HCT116 (cell line): ENCODE measurements at regions not wholly inside any gene's neighbourhood (a gene's known extent, or its start where the extent isn't known, plus 50 kb on each side); places are given as distances from the start of the nearest gene placed in this dataset.

ENCODE experiments used
- ATAC-seq: fragments of 200-7000 bp; cut with Tn5 transposase; 2 replicates; pipeline ENCODE4 v1.9.1; 2020; ENCODE audit warnings: mild to moderate bottlenecking, moderate library complexity
- BruUV-seq: library from RNA; stranded (reverse); fragments of 400-500 nt; replicated peaks from 2 replicates; lab custom pipeline; 2021; lab: Mats Ljungman, UMichigan
- CTCF ChIA-PET: fragments of 300-600 bp; sonication (Branson Sonifier 250); formaldehyde crosslinking; loops from one replicate; lab custom pipeline; 2021; ENCODE audit warnings: antibody characterized with exemption; lab: Charles Lee
- POLR2A ChIA-PET: fragments of 300-600, 350-600 bp; sonication (Branson Sonifier 250); formaldehyde crosslinking; loops from one replicate; lab custom pipeline; 2021; ENCODE audit warnings: antibody characterized with exemption; lab: Charles Lee
- RAD21 ChIA-PET, 2 experiments: fragments of 300-600 bp; sonication (Branson Sonifier 250); formaldehyde crosslinking; loops; one replicate each; lab custom pipeline; 2023; ENCODE audit warnings: low total read pairs in 2 of 2; ENCODE audit not compliant: uncharacterized antibody in 2 of 2, unreplicated experiment in 2 of 2, low non-redundant PET in 1 of 2; lab: Charles Lee
- DNase-seq: peaks from one replicate; pipeline ENCODE4 v3.0.0-alpha.2; 2010; ENCODE audit warnings: low read depth, low spot score
- H2AFZ ChIP-seq: fragments of 200-600 bp; shearing (Covaris generic), sonication (generic); 2 replicates; pipeline ENCODE4 v1.6.1; 2017; ENCODE audit warnings: low read depth, mixed run types, mixed read lengths, antibody characterized with exemption, low read length; ENCODE audit not compliant: poor library complexity, severe bottlenecking
- H3K27ac ChIP-seq: 2 replicates; pipeline ENCODE4 v1.5.1; 2012; ENCODE audit warnings: low read depth, low read length
- H3K27me3 ChIP-seq: fragments of 200-600 bp; sonication (generic); 2 replicates; pipeline ENCODE4 v1.6.1; 2016; ENCODE audit warnings: mixed run types, low read length, mixed read lengths; ENCODE audit not compliant: insufficient read depth
- H3K36me3 ChIP-seq, 2 experiments: fragments of 200-500 bp in 1 of 2; fragments of 200-600 bp in 1 of 2; sonication (Bioruptor generic) in 1 of 2; sonication (generic) in 1 of 2; 2 replicates each; pipeline versions ENCODE4 v1.5.1 to v1.6.1; 2014 to 2016; ENCODE audit warnings: low read length in 2 of 2, inconsistent platforms in 1 of 2, mixed read lengths in 1 of 2, mixed run types in 1 of 2; ENCODE audit not compliant: insufficient read depth in 2 of 2, control insufficient read depth in 1 of 2
- H3K4me1 ChIP-seq, 2 experiments: fragments of 200-600 bp in 1 of 2; sonication (generic) in 1 of 2; 2 replicates each; pipeline versions ENCODE4 v1.5.1 to v1.6.1; 2012 to 2017; ENCODE audit warnings: low read length in 2 of 2, inconsistent platforms in 1 of 2, mild to moderate bottlenecking in 1 of 2, mixed read lengths in 1 of 2, mixed run types in 1 of 2, moderate library complexity in 1 of 2; ENCODE audit not compliant: insufficient read depth in 2 of 2, control insufficient read depth in 1 of 2
- H3K4me2 ChIP-seq: fragments of 200-600 bp; sonication (generic); 2 replicates; pipeline ENCODE4 v1.6.1; 2017; ENCODE audit warnings: mixed run types, low read length, mixed read lengths
- H3K4me3 ChIP-seq, 2 experiments: fragments of 200-600 bp in 1 of 2; sonication (generic) in 1 of 2; replicated peaks in 1 of 2; 2 replicates each; pipeline ENCODE4 v1.5.1; 2011 to 2016; ENCODE audit warnings: low read length in 2 of 2, control low read depth in 1 of 2, low read depth in 1 of 2, mild to moderate bottlenecking in 1 of 2, mixed read lengths in 1 of 2, mixed run types in 1 of 2
- H3K79me2 ChIP-seq: fragments of 200-600 bp; sonication (generic); 2 replicates; pipeline ENCODE4 v1.6.1; 2017; ENCODE audit warnings: mild to moderate bottlenecking, mixed run types, low read length, moderate library complexity, mixed read lengths; ENCODE audit not compliant: insufficient read depth
- H3K9ac ChIP-seq: fragments of 200-600 bp; sonication (generic); 2 replicates; pipeline ENCODE4 v1.6.1; 2016; ENCODE audit warnings: low read length, mixed read lengths
- H3K9me2 ChIP-seq: fragments of 200-600 bp; sonication (generic), shearing (Covaris generic); 2 replicates; pipeline ENCODE4 v1.6.1; 2017; ENCODE audit warnings: mixed run types, mild to moderate bottlenecking, moderate library complexity; ENCODE audit not compliant: insufficient read depth
- H3K9me3 ChIP-seq, 2 experiments: fragments of 200-500 bp in 1 of 2; fragments of 200-600 bp in 1 of 2; sonication (Bioruptor generic) in 1 of 2; sonication (generic) in 1 of 2; 2 replicates each; pipeline ENCODE4 v1.6.1; 2014 to 2017; ENCODE audit warnings: low read length in 2 of 2, mixed read lengths in 2 of 2, inconsistent platforms in 1 of 2, low read depth in 1 of 2, mild to moderate bottlenecking in 1 of 2, mixed run types in 1 of 2, moderate library complexity in 1 of 2; ENCODE audit not compliant: control insufficient read depth in 1 of 2, insufficient read depth in 1 of 2
- H4K20me1 ChIP-seq: fragments of 200-600 bp; sonication (generic), shearing (Covaris generic); 2 replicates; pipeline ENCODE4 v1.6.1; 2017; ENCODE audit warnings: mixed run types, mild to moderate bottlenecking, moderate library complexity; ENCODE audit not compliant: insufficient read depth
- ATF3 ChIP-seq: IDR thresholded peaks from 2 replicates; pipeline ENCODE4 v1.6.1; 2012
- CBX3 ChIP-seq: IDR thresholded peaks from 2 replicates; pipeline ENCODE4 v1.6.1; 2012; ENCODE audit warnings: low read depth
- CEBPB ChIP-seq: IDR thresholded peaks from 2 replicates; pipeline ENCODE4 v1.6.1; 2012; ENCODE audit warnings: low read depth
- CTCF ChIP-seq, 3 experiments: fragments of 200-600 bp in 1 of 3; sonication (generic) in 1 of 3; IDR thresholded peaks in 2 of 3; conservative IDR thresholded peaks in 1 of 3; 2 replicates each; pipeline ENCODE4 v1.5.1; 2012 to 2017; ENCODE audit warnings: low read depth in 2 of 3, low read length in 2 of 3, antibody characterized with exemption in 1 of 3, borderline replicate concordance in 1 of 3, control low read depth in 1 of 3, mild to moderate bottlenecking in 1 of 3, mixed read lengths in 1 of 3, mixed run types in 1 of 3, moderate library complexity in 1 of 3; ENCODE audit not compliant: insufficient read depth in 1 of 3
- ELF1 ChIP-seq: IDR thresholded peaks from 2 replicates; pipeline ENCODE4 v1.6.1; 2012; ENCODE audit warnings: low read depth, borderline replicate concordance
- EZH2phosphoT487 ChIP-seq: fragments of 200-600 bp; IDR thresholded peaks from 2 replicates; pipeline ENCODE4 v1.6.1; 2018; ENCODE audit warnings: antibody characterized with exemption, borderline replicate concordance
- FOSL1 ChIP-seq: IDR thresholded peaks from 2 replicates; pipeline ENCODE4 v1.6.1; 2012; ENCODE audit warnings: low read depth
- JUND ChIP-seq: IDR thresholded peaks from 2 replicates; pipeline ENCODE4 v1.6.1; 2012
- MAX ChIP-seq: IDR thresholded peaks from 2 replicates; pipeline ENCODE4 v1.6.1; 2012
- POLR2AphosphoS5 ChIP-seq: IDR thresholded peaks from 2 replicates; pipeline ENCODE4 v1.6.1; 2011; ENCODE audit warnings: mild to moderate bottlenecking, low read depth, low read length, moderate library complexity
- RAD21 ChIP-seq: IDR thresholded peaks from 2 replicates; pipeline ENCODE4 v1.6.1; 2012; ENCODE audit warnings: low read depth, mild to moderate bottlenecking
- REST ChIP-seq: IDR thresholded peaks from 2 replicates; pipeline ENCODE4 v1.6.1; 2012; ENCODE audit warnings: low read depth
- SIN3A ChIP-seq: IDR thresholded peaks from 2 replicates; pipeline ENCODE4 v1.6.1; 2012; ENCODE audit warnings: low read depth
- SRF ChIP-seq: IDR thresholded peaks from 2 replicates; pipeline ENCODE4 v1.6.1; 2012; ENCODE audit warnings: low read depth
- YY1 ChIP-seq: IDR thresholded peaks from 2 replicates; pipeline ENCODE4 v1.6.1; 2011; ENCODE audit warnings: low read length, low read depth, moderate library complexity, mild to moderate bottlenecking; ENCODE audit not compliant: insufficient replicate concordance; ENCODE audit errors: extremely low read depth
- ZBTB33 ChIP-seq: IDR thresholded peaks from 2 replicates; pipeline ENCODE4 v1.6.1; 2011; ENCODE audit warnings: mild to moderate bottlenecking, low read length, moderate library complexity; ENCODE audit not compliant: insufficient replicate concordance; ENCODE audit errors: extremely low read depth
- ZFX ChIP-seq: fragments of 450-650 bp; IDR thresholded peaks from 2 replicates; pipeline ENCODE4 v1.6.1; 2017
- intact Hi-C: fragments of 100-400 bp; cut with micrococcal nuclease; formaldehyde crosslinking; loops from 2 replicates; pipeline ENCODE4 v1.10.0; 2022

- Histone ChIP-seq H4K20me1 (no peaks in the 10 kb centered on the region), H3K4me3 (no peak overlapping the region), H3K9me2 (no peaks in the 10 kb centered on the region), H3K9me3 (no peaks in the 10 kb centered on the region), H3K36me3 (no peaks in the 10 kb centered on the region), H3K27ac (no peak overlapping the region), H3K79me2 (no peaks in the 10 kb centered on the region), H3K9ac (no peak overlapping the region), H2AFZ (no peak overlapping the region), H3K4me2 (no peak overlapping the region), H3K4me1 (no peaks in the 10 kb centered on the region), H3K27me3 (no peaks in the 10 kb centered on the region)
- ATAC-seq (no peak), DNase-seq (no peak)
- ChIA-PET POLR2A (no interaction called here), CTCF (interaction anchor here (1.4 to 1.8 kb wide), 2 partner anchors 89 to 406 kb away, joined by 5 to 7 read pairs; no protein-coding TSS in a partner anchor), RAD21 (interaction anchor here in 1 of 2 experiments (1.4 kb wide), 1 partner anchor 89 kb away, joined by 5 read pairs; no protein-coding TSS in a partner anchor)
- no peak for TF ChIP-seq RAD21
- TF ChIP-seq ELF1 = no peak
- no peak for TF ChIP-seq MAX
- TF ChIP-seq SIN3A = no peak
- TF ChIP-seq EZH2phosphoT487 = no peak
- no peak for TF ChIP-seq CBX3
- no peak for TF ChIP-seq POLR2AphosphoS5
- TF ChIP-seq ZFX = no peak
- TF ChIP-seq REST = no peak
- TF ChIP-seq CEBPB = no peak
- TF ChIP-seq SRF = no peak
- no peak for TF ChIP-seq ATF3
- TF ChIP-seq FOSL1 = no peak
- no peak for TF ChIP-seq ZBTB33
- no peak for TF ChIP-seq CTCF (IDR thresholded peaks at IDR 0.05 in 2 of 3, conservative IDR thresholded peaks at IDR 0.05 in 1 of 3; ENCODE audit: borderline replicate concordance in 1 of 3, insufficient read depth in 1 of 3, low read depth in 2 of 3, low read length in 2 of 3)
- TF ChIP-seq JUND = no peak
- TF ChIP-seq YY1 = no peak
- intact Hi-C loops = loop anchor here (10.0 kb wide), 1 partner anchor 409 kb away; no protein-coding TSS in a partner anchor
- no TSS peak for BruUV-seq
Measured at GRCh38 chr10:58063861-58064480, 203.7 kb downstream of the IPMK start.
